ENCODE measurements at regions not wholly inside any gene's neighbourhood (a gene's known extent, or its start where the extent isn't known, plus 50 kb on each side); places are given as distances from the start of the nearest gene placed in this dataset.

- no peak for ATAC-seq (ENCODE audit: poor library complexity)
Observed at GRCh38 chr14:84797326-84797725, 732.6 kb upstream of the FLRT2 start.

DNA sequence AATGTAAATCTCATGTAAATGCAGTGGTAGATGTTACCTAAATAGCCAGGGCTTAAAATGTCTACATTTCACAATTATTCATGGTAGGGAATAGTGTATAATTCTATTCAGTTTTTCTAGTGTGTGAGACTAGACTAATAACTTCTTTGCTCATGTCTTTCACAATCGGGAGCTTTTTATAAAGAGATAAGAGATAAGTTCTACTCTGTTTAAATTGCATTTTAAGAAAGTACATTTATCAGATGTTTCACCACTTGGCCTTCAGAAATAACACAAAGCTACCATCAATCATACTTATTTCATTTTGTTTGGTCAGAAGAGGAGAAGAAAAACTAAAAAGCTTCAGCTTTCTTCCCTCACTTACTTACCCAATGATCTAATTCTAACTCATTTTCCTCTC lies 725.5 kb upstream of the FLRT2 start:
- H3K27ac Mint-ChIP-seq, result no peak overlapping the region
- H3K9me3 ChIP-seq (ENCODE audit: control insufficient read depth in 1 of 2, insufficient read depth in 1 of 2, low read length in 2 of 2), result peaks cover 0 to 3% of the 10 kb centered on the region in 2 experiments
- intact Hi-C loops (cut with DNase I, micrococcal nuclease), result no loop called here
- DNase-seq (no peak), ATAC-seq (ENCODE audit: poor library complexity) (no peak)
- no peaks in the 10 kb centered on the region for H3K4me1 ChIP-seq (ENCODE audit: insufficient read depth, low read length)
- H3K4me3 Mint-ChIP-seq, result no peak overlapping the region
- H3K9me3 Mint-ChIP-seq, result peaks cover 12% of the 10 kb centered on the region
- no peaks in the 10 kb centered on the region for H3K36me3 Mint-ChIP-seq (ENCODE audit: low read depth)
- H3K27me3 Mint-ChIP-seq, result no peaks in the 10 kb centered on the region
- no peaks in the 10 kb centered on the region for H3K36me3 ChIP-seq (ENCODE audit: insufficient read depth, low read length)
- TF ChIP-seq, protein P1, sequence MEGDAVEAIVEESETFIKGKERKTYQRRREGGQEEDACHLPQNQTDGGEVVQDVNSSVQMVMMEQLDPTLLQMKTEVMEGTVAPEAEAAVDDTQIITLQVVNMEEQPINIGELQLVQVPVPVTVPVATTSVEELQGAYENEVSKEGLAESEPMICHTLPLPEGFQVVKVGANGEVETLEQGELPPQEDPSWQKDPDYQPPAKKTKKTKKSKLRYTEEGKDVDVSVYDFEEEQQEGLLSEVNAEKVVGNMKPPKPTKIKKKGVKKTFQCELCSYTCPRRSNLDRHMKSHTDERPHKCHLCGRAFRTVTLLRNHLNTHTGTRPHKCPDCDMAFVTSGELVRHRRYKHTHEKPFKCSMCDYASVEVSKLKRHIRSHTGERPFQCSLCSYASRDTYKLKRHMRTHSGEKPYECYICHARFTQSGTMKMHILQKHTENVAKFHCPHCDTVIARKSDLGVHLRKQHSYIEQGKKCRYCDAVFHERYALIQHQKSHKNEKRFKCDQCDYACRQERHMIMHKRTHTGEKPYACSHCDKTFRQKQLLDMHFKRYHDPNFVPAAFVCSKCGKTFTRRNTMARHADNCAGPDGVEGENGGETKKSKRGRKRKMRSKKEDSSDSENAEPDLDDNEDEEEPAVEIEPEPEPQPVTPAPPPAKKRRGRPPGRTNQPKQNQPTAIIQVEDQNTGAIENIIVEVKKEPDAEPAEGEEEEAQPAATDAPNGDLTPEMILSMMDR (IDR thresholded peaks at IDR 0.05), result no peak
- H3K27ac ChIP-seq (ENCODE audit: low read depth in 1 of 2, low read length in 2 of 2), result no peak overlapping the region
- H3K4me3 ChIP-seq (ENCODE audit: low read length), result no peak overlapping the region
- ChIA-PET POLR2A (no interaction called here), CTCF (no interaction called here)
- H3K27me3 ChIP-seq (ENCODE audit: control insufficient read depth in 1 of 2, insufficient read depth in 2 of 2, low read length in 2 of 2), result no peaks in the 10 kb centered on the region
- no peaks in the 10 kb centered on the region for H3K4me1 Mint-ChIP-seq (ENCODE audit: low read depth)

More at GRCh38 chr14:84797326-84797725, 732.6 kb upstream of the FLRT2 start:
- Histone ChIP-seq H3K9me3 (ENCODE audit: control insufficient read depth in 1 of 2, insufficient read depth in 1 of 2, low read length in 2 of 2) (peaks cover 0 to 3% of the 10 kb centered on the region in 2 experiments), H3K4me1 (ENCODE audit: insufficient read depth, low read length) (no peaks in the 10 kb centered on the region), H3K27me3 (ENCODE audit: control insufficient read depth in 1 of 2, insufficient read depth in 2 of 2, low read length in 2 of 2) (no peaks in the 10 kb centered on the region), H3K36me3 (ENCODE audit: insufficient read depth, low read length) (no peaks in the 10 kb centered on the region), H3K4me3 (ENCODE audit: low read length) (no peak overlapping the region), H3K27ac (ENCODE audit: low read depth in 1 of 2, low read length in 2 of 2) (no peak overlapping the region)
- H3K27me3 Mint-ChIP-seq, result no peaks in the 10 kb centered on the region
- ChIA-PET POLR2A (no interaction called here), CTCF (no interaction called here)
- H3K9me3 Mint-ChIP-seq, result peaks cover 13% of the 10 kb centered on the region
- TF ChIP-seq, protein P1 (IDR thresholded peaks at IDR 0.05), result no peak
- H3K36me3 Mint-ChIP-seq (ENCODE audit: low read depth), result no peaks in the 10 kb centered on the region
- intact Hi-C loops (cut with DNase I, micrococcal nuclease), result no loop called here
- H3K27ac Mint-ChIP-seq, result no peak overlapping the region
- no peak overlapping the region for H3K4me3 Mint-ChIP-seq
- no peaks in the 10 kb centered on the region for H3K4me1 Mint-ChIP-seq (ENCODE audit: low read depth)
- DNase-seq, result no peak

GRCh38 chr14:84804895-84805294 lies 725.0 kb upstream of the FLRT2 start:
- H3K9me3 ChIP-seq (ENCODE audit: control insufficient read depth in 1 of 2, insufficient read depth in 1 of 2, low read length in 2 of 2), result peaks cover 0 to 3% of the 10 kb centered on the region in 2 experiments
- CTCF ChIA-PET, result no interaction called here
- TF ChIP-seq, protein P1 (IDR thresholded peaks at IDR 0.05), result no peak
- no peak overlapping the region for H3K27ac ChIP-seq (ENCODE audit: low read depth in 1 of 2, low read length in 2 of 2)
- H3K4me1 ChIP-seq (ENCODE audit: insufficient read depth, low read length), result no peaks in the 10 kb centered on the region
- POLR2A ChIA-PET, result no interaction called here
- H3K36me3 ChIP-seq (ENCODE audit: insufficient read depth, low read length), result no peaks in the 10 kb centered on the region
- Mint-ChIP-seq H3K4me3 (no peak overlapping the region), H3K4me1 (ENCODE audit: low read depth) (no peaks in the 10 kb centered on the region), H3K36me3 (ENCODE audit: low read depth) (no peaks in the 10 kb centered on the region), H3K9me3 (peaks cover 14% of the 10 kb centered on the region), H3K27me3 (no peaks in the 10 kb centered on the region), H3K27ac (no peak overlapping the region)
- no peak overlapping the region for H3K4me3 ChIP-seq (ENCODE audit: low read length)
- DNase-seq, result no peak
- no peak for ATAC-seq (ENCODE audit: poor library complexity)
- no peaks in the 10 kb centered on the region for H3K27me3 ChIP-seq (ENCODE audit: control insufficient read depth in 1 of 2, insufficient read depth in 2 of 2, low read length in 2 of 2)
- intact Hi-C loops (cut with DNase I, micrococcal nuclease), result no loop called here

All from CD4-positive, alpha-beta T cell (primary cell).